Psoas muscle (tissue), 7 donors: ENCODE measurements at regions not wholly inside any gene's neighbourhood (a gene's known extent, or its start where the extent isn't known, plus 50 kb on each side); places are given as distances from the start of the nearest gene placed in this dataset.

Source experiments
- ATAC-seq, 4 donors: fragments of 200-7000 bp; cut with Tn5 transposase; one replicate each; pipeline ENCODE4 v1.9.1; 2020; ENCODE audit warnings: moderate library complexity in 3 of 4, mild to moderate bottlenecking in 2 of 4
- DNase-seq, 2 donors: peaks; one replicate each; pipeline ENCODE4 v3.0.0-alpha.2; 2020
- H3K27ac ChIP-seq: fragments of 200-600 bp; one replicate; pipeline ENCODE4 v1.8.0; 2022
- H3K27me3 ChIP-seq, 3 donors: fragments of 200-600 bp in 1 of 3; one replicate each; pipeline versions ENCODE4 v1.6.1 to v1.8.0; 2013 to 2022; ENCODE audit warnings: low read length in 2 of 3, mild to moderate bottlenecking in 2 of 3, moderate library complexity in 1 of 3; ENCODE audit not compliant: insufficient read depth in 3 of 3
- H3K36me3 ChIP-seq, 2 donors: fragments of 200-600 bp in 1 of 2; one replicate each; pipeline versions ENCODE4 v1.6.1 to v1.8.0; 2013 to 2022; ENCODE audit warnings: low read depth in 1 of 2, mild to moderate bottlenecking in 1 of 2, moderate library complexity in 1 of 2; ENCODE audit not compliant: insufficient read depth in 1 of 2
- H3K4me1 ChIP-seq: fragments of 200-600 bp; one replicate; pipeline ENCODE4 v1.8.0; 2022
- H3K4me3 ChIP-seq: fragments of 200-600 bp; one replicate; pipeline ENCODE4 v1.8.0; 2022; ENCODE audit warnings: mild to moderate bottlenecking
- H3K9me3 ChIP-seq: fragments of 200-600 bp; one replicate; pipeline ENCODE4 v1.8.0; 2022
- WGBS, 3 donors: extraction: QIAGEN DNeasy Blood & Tissue Kit; methylation state at CpG; one replicate each; pipeline versions ENCODE4 v1.1.6 to v1.1.7; 2013; 5-methylcytosine and 5-hydroxymethylcytosine counted together
- intact Hi-C, 2 donors: fragments of 100-400 bp; cut with DNase I; formaldehyde crosslinking; loops; one replicate each; pipeline versions ENCODE4 v1.11.0 to v1.14.2; 2022
- TF ChIP-seq, protein P1 (sequence below): fragments of 200-600 bp; IDR thresholded peaks from one replicate; pipeline ENCODE4 v1.8.0; 2022; ENCODE audit warnings: antibody characterized with exemption
- donor health status: healthy with polysubstance abuse.
- donor health status: DM: no; HTN: no; CAD: no; lungs with moderate emphysema.
- donor health status: Bipolar disorder and iron deficiency.
- donor health status: healthy.
- donor health status: DM: yes; HTN: yes; CAD: no.
- donor health status: DM: no; HTN: no; CAD: no.
- donor health status: DM: yes; HTN: yes; CAD: no.

DNA sequence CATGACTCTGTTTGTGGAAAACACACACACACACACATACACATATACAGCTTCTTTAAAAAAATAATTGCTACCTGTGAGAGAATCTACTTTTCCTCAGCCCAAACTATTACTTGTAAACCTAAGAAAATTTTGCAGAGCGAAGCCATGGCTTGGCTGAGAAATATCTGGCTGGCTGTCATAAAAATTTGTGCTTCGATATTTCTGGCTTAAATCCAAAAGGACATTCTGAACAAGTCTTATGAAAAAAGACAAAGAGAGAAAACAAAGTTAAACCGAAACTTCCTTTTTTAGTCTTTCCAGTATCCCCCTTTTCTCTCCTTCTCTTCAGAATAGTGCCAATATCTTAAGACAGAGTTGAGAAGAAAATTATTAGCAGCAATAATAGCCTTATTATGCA lies 2048.0 kb downstream of the SUCLG1 start:
- intact Hi-C loops: no loop called here
- H3K36me3 ChIP-seq: no peaks in the 10 kb centered on the region
- TF ChIP-seq, protein P1, sequence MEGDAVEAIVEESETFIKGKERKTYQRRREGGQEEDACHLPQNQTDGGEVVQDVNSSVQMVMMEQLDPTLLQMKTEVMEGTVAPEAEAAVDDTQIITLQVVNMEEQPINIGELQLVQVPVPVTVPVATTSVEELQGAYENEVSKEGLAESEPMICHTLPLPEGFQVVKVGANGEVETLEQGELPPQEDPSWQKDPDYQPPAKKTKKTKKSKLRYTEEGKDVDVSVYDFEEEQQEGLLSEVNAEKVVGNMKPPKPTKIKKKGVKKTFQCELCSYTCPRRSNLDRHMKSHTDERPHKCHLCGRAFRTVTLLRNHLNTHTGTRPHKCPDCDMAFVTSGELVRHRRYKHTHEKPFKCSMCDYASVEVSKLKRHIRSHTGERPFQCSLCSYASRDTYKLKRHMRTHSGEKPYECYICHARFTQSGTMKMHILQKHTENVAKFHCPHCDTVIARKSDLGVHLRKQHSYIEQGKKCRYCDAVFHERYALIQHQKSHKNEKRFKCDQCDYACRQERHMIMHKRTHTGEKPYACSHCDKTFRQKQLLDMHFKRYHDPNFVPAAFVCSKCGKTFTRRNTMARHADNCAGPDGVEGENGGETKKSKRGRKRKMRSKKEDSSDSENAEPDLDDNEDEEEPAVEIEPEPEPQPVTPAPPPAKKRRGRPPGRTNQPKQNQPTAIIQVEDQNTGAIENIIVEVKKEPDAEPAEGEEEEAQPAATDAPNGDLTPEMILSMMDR: no peak
- WGBS, 3 donors: 7 to 13% (median 9%) methylated on average over 3 of the region's 3 CpGs
- peaks cover 3% of the 10 kb centered on the region for H3K9me3 ChIP-seq
- H3K4me1 ChIP-seq: no peaks in the 10 kb centered on the region
- no peak overlapping the region for H3K4me3 ChIP-seq
- no peaks in the 10 kb centered on the region for H3K27me3 ChIP-seq
- H3K27ac ChIP-seq: no peak overlapping the region
- ATAC-seq (no peak), DNase-seq (no peak)

DNA sequence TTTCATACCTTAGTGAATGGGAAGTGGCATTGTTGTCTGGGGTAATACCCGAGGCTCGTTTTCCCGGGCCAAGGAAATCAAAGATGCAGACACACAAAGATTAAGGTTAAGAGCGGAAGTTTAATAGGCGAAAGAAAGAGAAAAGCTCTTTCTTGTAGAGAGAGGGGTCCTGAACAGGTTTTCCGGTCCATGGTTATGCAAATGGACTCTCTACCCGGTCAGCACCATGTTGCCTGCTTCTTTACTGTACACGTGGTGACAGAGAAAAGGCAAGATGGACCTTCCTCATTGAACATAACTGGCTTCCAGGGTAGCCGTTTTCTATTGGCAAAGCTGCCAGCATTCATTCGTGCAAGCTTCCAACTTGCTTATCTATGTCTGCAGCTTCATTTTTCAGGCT lies 2063.5 kb downstream of the SUCLG1 start:
- Histone ChIP-seq H3K36me3 (no peaks in the 10 kb centered on the region), H3K4me1 (no peaks in the 10 kb centered on the region), H3K4me3 (no peak overlapping the region), H3K27ac (no peak overlapping the region), H3K9me3 (no peaks in the 10 kb centered on the region), H3K27me3 (no peaks in the 10 kb centered on the region)
- ATAC-seq (no peak), DNase-seq (no peak)
- WGBS, 3 donors: 74 to 77% (median 76%) methylated on average over 10 of the region's 10 CpGs
- TF ChIP-seq, protein P1: no peak
- intact Hi-C loops: no loop called here

DNA sequence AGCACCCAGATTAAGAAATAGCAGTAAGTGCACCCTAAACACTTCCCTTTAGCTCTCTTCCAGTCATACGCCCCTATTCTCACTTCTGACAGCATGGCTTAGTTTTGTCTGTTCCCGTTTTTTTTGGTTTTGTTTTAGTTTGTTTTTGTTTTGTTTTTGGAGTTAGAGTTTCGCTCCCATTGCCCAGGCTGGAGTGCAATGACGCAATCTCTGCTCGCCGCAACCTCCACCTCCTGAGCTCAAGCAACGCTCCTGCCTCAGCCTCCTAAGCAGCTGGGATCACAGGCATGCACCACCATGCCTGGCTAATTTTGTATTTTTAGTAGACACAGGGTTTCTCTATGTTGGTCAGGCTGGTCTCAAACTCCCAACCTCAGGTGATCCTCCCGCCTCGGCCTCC lies 2067.7 kb downstream of the SUCLG1 start:
- Histone ChIP-seq H3K27ac (no peak overlapping the region), H3K4me3 (no peak overlapping the region), H3K36me3 (no peaks in the 10 kb centered on the region), H3K27me3 (no peaks in the 10 kb centered on the region), H3K4me1 (no peaks in the 10 kb centered on the region), H3K9me3 (no peaks in the 10 kb centered on the region)
- intact Hi-C loops: no loop called here
- 90 to 92% (median 92%) methylated on average over 9 of the region's 9 CpGs for WGBS, 3 donors
- no peak for DNase-seq
- TF ChIP-seq, protein P1: no peak
- no peak for ATAC-seq

DNA sequence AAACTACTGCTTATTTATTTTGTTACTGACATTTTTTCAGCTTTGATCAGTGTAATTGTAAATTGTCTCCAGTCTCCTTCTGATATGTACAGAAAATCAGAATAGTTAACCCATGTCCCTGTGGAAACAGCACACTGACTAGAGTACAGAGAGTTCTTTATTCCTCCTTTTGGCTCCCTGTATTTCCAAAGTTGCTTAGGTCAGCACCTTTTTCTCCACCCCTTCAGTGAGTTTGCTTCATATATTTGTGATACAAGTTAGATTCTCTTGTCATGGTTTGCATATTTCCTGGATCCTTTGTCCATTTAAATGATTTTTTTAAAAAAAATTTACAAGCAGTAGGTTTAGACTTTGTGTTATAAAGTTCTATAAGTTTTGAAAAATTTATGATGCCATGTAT lies 2051.1 kb upstream of the LRRTM1 start:
- Histone ChIP-seq H3K4me3 (no peak overlapping the region), H3K9me3 (no peaks in the 10 kb centered on the region), H3K27me3 (no peaks in the 10 kb centered on the region), H3K36me3 (no peaks in the 10 kb centered on the region), H3K27ac (no peak overlapping the region), H3K4me1 (no peaks in the 10 kb centered on the region)
- TF ChIP-seq, protein P1: no peak
- DNase-seq: no peak
- ATAC-seq: no peak
- intact Hi-C loops: no loop called here

DNA sequence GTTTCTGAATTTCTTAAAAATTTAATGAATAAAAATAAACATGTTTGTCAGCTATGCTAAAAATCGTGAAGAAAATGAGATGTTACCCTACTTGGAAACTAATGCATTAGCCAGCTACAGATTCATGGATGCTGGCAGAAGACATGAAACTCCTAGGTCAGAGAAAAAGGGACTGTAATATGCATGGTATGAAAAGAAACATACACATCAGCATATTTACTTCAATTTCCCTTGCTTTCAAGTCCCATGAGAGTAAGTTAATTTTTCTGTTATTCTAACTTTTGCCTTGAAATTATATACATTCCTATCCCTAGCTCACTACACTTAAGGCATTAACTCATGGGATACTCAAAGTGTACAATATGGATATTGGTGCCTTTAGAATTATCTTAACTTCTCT lies 2041.4 kb upstream of the LRRTM1 start:
- Histone ChIP-seq H3K27ac (no peak overlapping the region), H3K9me3 (no peaks in the 10 kb centered on the region), H3K4me3 (no peak overlapping the region), H3K4me1 (no peaks in the 10 kb centered on the region), H3K27me3 (no peaks in the 10 kb centered on the region), H3K36me3 (no peaks in the 10 kb centered on the region)
- ATAC-seq (no peak), DNase-seq (no peak)
- TF ChIP-seq, protein P1: no peak
- intact Hi-C loops: no loop called here
- WGBS, 3 donors: 64 to 80% (median 72%) methylated on average over 1 of the region's 1 CpG
